PC-3 (cell line): ENCODE measurements at regions not wholly inside any gene's neighbourhood (a gene's known extent, or its start where the extent isn't known, plus 50 kb on each side); places are given as distances from the start of the nearest gene placed in this dataset.

Experiments
- ATAC-seq: fragments of 200-7000 bp; cut with Tn5 transposase; 2 replicates; pipeline ENCODE4 v1.9.1; 2020; ENCODE audit warnings: mild to moderate bottlenecking, moderate library complexity
- BruUV-seq: library from RNA; stranded (reverse); fragments of 400-500 nt; replicated peaks from 2 replicates; lab custom pipeline; 2021; lab: Mats Ljungman, UMichigan
- CTCF ChIA-PET: fragments of 300-600 bp; sonication (Branson Sonifier 250); formaldehyde crosslinking; loops from one replicate; lab custom pipeline; 2022; ENCODE audit warnings: antibody characterized with exemption; lab: Charles Lee
- POLR2A ChIA-PET: fragments of 300-600 bp; sonication (Branson Sonifier 250); formaldehyde crosslinking; loops from one replicate; lab custom pipeline; 2022; ENCODE audit warnings: antibody characterized with exemption; ENCODE audit not compliant: unreplicated experiment; lab: Charles Lee
- DNase-seq: peaks from one replicate; pipeline ENCODE4 v3.0.0-alpha.2; 2015
- H2AFZ ChIP-seq: fragments of 300-600 bp; sonication (generic); 2 replicates; pipeline ENCODE4 v1.6.0; 2016; ENCODE audit warnings: antibody characterized with exemption, low read length
- H3F3A ChIP-seq: fragments of 300-600 bp; sonication (generic); one replicate; pipeline ENCODE4 v1.6.0; 2017; ENCODE audit warnings: antibody characterized with exemption, low read length, control low read depth, mild to moderate bottlenecking; ENCODE audit not compliant: unreplicated experiment
- H3K27ac ChIP-seq: fragments of 300-600 bp; sonication (generic); 2 replicates; pipeline ENCODE4 v1.5.1; 2016; ENCODE audit warnings: mild to moderate bottlenecking, low read length
- H3K27me3 ChIP-seq: fragments of 300-600 bp; sonication (generic); 2 replicates; pipeline ENCODE4 v1.6.1; 2016; ENCODE audit warnings: low read length, mixed read lengths
- H3K36me3 ChIP-seq: fragments of 300-600 bp; sonication (generic); 2 replicates; pipeline ENCODE4 v1.6.1; 2016; ENCODE audit warnings: low read depth, mixed run types, low read length, mixed read lengths
- H3K4me1 ChIP-seq: fragments of 300-600 bp; sonication (generic); 2 replicates; pipeline ENCODE4 v1.5.1; 2016; ENCODE audit warnings: low read length; ENCODE audit not compliant: insufficient read depth
- H3K4me2 ChIP-seq: fragments of 300-600 bp; sonication (generic); 2 replicates; pipeline ENCODE4 v1.6.0; 2016; ENCODE audit warnings: low read length
- H3K4me3 ChIP-seq: fragments of 300-600 bp; sonication (generic); 2 replicates; pipeline ENCODE4 v1.5.1; 2016; ENCODE audit warnings: mild to moderate bottlenecking, low read length, mixed read lengths
- H3K79me2 ChIP-seq: fragments of 300-600 bp; sonication (generic); 2 replicates; pipeline ENCODE4 v1.6.1; 2017; ENCODE audit warnings: low read length, mixed read lengths
- H3K9ac ChIP-seq: fragments of 300-600 bp; sonication (generic); 2 replicates; pipeline ENCODE4 v1.6.0; 2016; ENCODE audit warnings: mild to moderate bottlenecking, low read length
- H3K9me2 ChIP-seq: fragments of 300-600 bp; sonication (generic); replicated peaks from 2 replicates; pipeline ENCODE4 v1.6.1; 2016; ENCODE audit warnings: mixed run types, low read length, mixed read lengths
- H3K9me3 ChIP-seq: fragments of 300-600 bp; sonication (generic); 2 replicates; pipeline ENCODE4 v1.6.1; 2016; ENCODE audit warnings: low read length, mixed read lengths
- H4K20me1 ChIP-seq: fragments of 300-600 bp; sonication (generic); 2 replicates; pipeline ENCODE4 v1.6.1; 2016; ENCODE audit warnings: low read length, mixed read lengths
- CTCF ChIP-seq: fragments of 300-600 bp; sonication (generic); conservative IDR thresholded peaks from 2 replicates; pipeline ENCODE4 v1.5.1; 2017; ENCODE audit warnings: antibody characterized with exemption, low read depth, mild to moderate bottlenecking, low read length
- EZH2 ChIP-seq: fragments of 300-600 bp; sonication (generic); IDR thresholded peaks from one replicate; pipeline ENCODE4 v1.6.1; 2017; ENCODE audit warnings: antibody characterized with exemption, mild to moderate bottlenecking, low read length; ENCODE audit not compliant: unreplicated experiment
- EZH2phosphoT487 ChIP-seq: fragments of 300-600 bp; sonication (generic); IDR thresholded peaks from 2 replicates; pipeline ENCODE4 v1.6.1; 2018; ENCODE audit warnings: mild to moderate bottlenecking, antibody characterized with exemption, low read length, borderline replicate concordance
- intact Hi-C: fragments of 100-400 bp; cut with micrococcal nuclease; formaldehyde crosslinking; loops from 2 replicates; pipeline ENCODE4 v1.9.0; 2023

GRCh38 chr13:80037505-80037888 is 303.4 kb downstream of the SPRY2 start:
- no peaks in the 10 kb centered on the region for H3K9me3 ChIP-seq
- H2AFZ ChIP-seq = no peak overlapping the region
- BruUV-seq = no TSS peak
- no peaks in the 10 kb centered on the region for H3K36me3 ChIP-seq
- no peaks in the 10 kb centered on the region for H3F3A ChIP-seq
- H3K4me1 ChIP-seq = peaks cover 50% of the 10 kb centered on the region
- DNase-seq (peak; percentile 84), ATAC-seq (peak; percentile 78)
- H3K4me2 ChIP-seq = peak overlapping the region; percentile 35
- POLR2A ChIA-PET = interaction anchor here (0.6 kb wide), 1 partner anchor 359 kb away, joined by 3 read pairs; no protein-coding TSS in a partner anchor
- H3K27me3 ChIP-seq = no peaks in the 10 kb centered on the region
- intact Hi-C loops = no loop called here
- TF ChIP-seq CTCF (no peak), EZH2phosphoT487 (no peak), EZH2 (no peak)
- H3K4me3 ChIP-seq = no peak overlapping the region
- H3K79me2 ChIP-seq = no peaks in the 10 kb centered on the region
- CTCF ChIA-PET = no interaction called here
- no peaks in the 10 kb centered on the region for H3K9me2 ChIP-seq
- no peaks in the 10 kb centered on the region for H4K20me1 ChIP-seq
- peak overlapping the region; percentile 87 for H3K27ac ChIP-seq
- H3K9ac ChIP-seq = peak overlapping the region; percentile 58

- intact Hi-C loops = no loop called here
- peak overlapping the region; percentile 58 for H3K9ac ChIP-seq
- ATAC-seq (no peak), DNase-seq (no peak)
- no peaks in the 10 kb centered on the region for H3K27me3 ChIP-seq
- no peaks in the 10 kb centered on the region for H3K9me3 ChIP-seq
- no peaks in the 10 kb centered on the region for H3K9me2 ChIP-seq
- BruUV-seq = TSS peak; percentile 40
- H3F3A ChIP-seq = no peaks in the 10 kb centered on the region
- CTCF ChIA-PET = no interaction called here
- no peaks in the 10 kb centered on the region for H3K36me3 ChIP-seq
- no peaks in the 10 kb centered on the region for H4K20me1 ChIP-seq
- peaks cover 47% of the 10 kb centered on the region for H3K4me1 ChIP-seq
- H3K27ac ChIP-seq = peak overlapping the region; percentile 87
- H3K4me3 ChIP-seq = no peak overlapping the region
- peak overlapping the region; percentile 35 for H3K4me2 ChIP-seq
- no peak overlapping the region for H2AFZ ChIP-seq
- TF ChIP-seq EZH2 = no peak
- no peak for TF ChIP-seq EZH2phosphoT487
- no peak for TF ChIP-seq CTCF
- POLR2A ChIA-PET = interaction anchor here (0.6 kb wide), 1 partner anchor 358 kb away, joined by 3 read pairs; no protein-coding TSS in a partner anchor
- H3K79me2 ChIP-seq = no peaks in the 10 kb centered on the region
Measured at GRCh38 chr13:80036845-80037504, 304.0 kb downstream of the SPRY2 start.

- DNase-seq (no peak), ATAC-seq (no peak)
- Histone ChIP-seq H3K9me3 (no peaks in the 10 kb centered on the region), H3K27ac (no peak overlapping the region), H3K36me3 (no peaks in the 10 kb centered on the region), H3K4me2 (no peak overlapping the region), H3K27me3 (no peaks in the 10 kb centered on the region), H3F3A (no peaks in the 10 kb centered on the region), H3K9ac (no peak overlapping the region), H3K4me3 (no peak overlapping the region), H3K9me2 (no peaks in the 10 kb centered on the region), H3K79me2 (no peaks in the 10 kb centered on the region), H3K4me1 (peaks cover 52% of the 10 kb centered on the region), H2AFZ (no peak overlapping the region), H4K20me1 (no peaks in the 10 kb centered on the region)
- CTCF ChIA-PET = no interaction called here
- BruUV-seq = no TSS peak
- POLR2A ChIA-PET = no interaction called here
- TF ChIP-seq EZH2 (no peak), EZH2phosphoT487 (no peak), CTCF (no peak)
- intact Hi-C loops = no loop called here
Measured at GRCh38 chr13:80035096-80035495, 305.8 kb downstream of the SPRY2 start.
